Mesendoderm (in vitro differentiated cells): ENCODE measurements at regions not wholly inside any gene's neighbourhood (a gene's known extent, or its start where the extent isn't known, plus 50 kb on each side); places are given as distances from the start of the nearest gene placed in this dataset.

Experiments used
- DNase-seq: peaks from one replicate; pipeline ENCODE4 v3.0.0; 2013
- H2AK5ac ChIP-seq: 2 replicates; pipeline ENCODE4 v1.6.1; 2013; ENCODE audit warnings: low read length, inconsistent platforms
- H2BK120ac ChIP-seq: 2 replicates; pipeline ENCODE4 v1.6.1; 2013; ENCODE audit warnings: low read depth, mild to moderate bottlenecking, low read length, moderate library complexity, mixed read lengths
- H2BK15ac ChIP-seq: replicated peaks from 2 replicates; pipeline ENCODE4 v1.6.1; 2013; ENCODE audit warnings: low read depth, mild to moderate bottlenecking, moderate library complexity
- H2BK5ac ChIP-seq: 2 replicates; pipeline ENCODE4 v1.6.1; 2013; ENCODE audit warnings: low read length, inconsistent platforms
- H3K18ac ChIP-seq: 2 replicates; pipeline ENCODE4 v1.6.1; 2013; ENCODE audit warnings: mild to moderate bottlenecking, low read length, mixed read lengths
- H3K23ac ChIP-seq: one replicate; pipeline ENCODE4 v1.6.1; 2013; ENCODE audit warnings: low read length
- H3K27ac ChIP-seq: 2 replicates; pipeline ENCODE4 v1.5.1; 2013; ENCODE audit warnings: low read depth, mild to moderate bottlenecking, inconsistent platforms, low read length, moderate library complexity
- H3K27me3 ChIP-seq: 2 replicates; pipeline ENCODE4 v1.6.1; 2013; ENCODE audit warnings: low read length, control low read depth, mild to moderate bottlenecking, inconsistent platforms; ENCODE audit not compliant: insufficient read depth, poor library complexity
- H3K36me3 ChIP-seq: 2 replicates; pipeline ENCODE4 v1.6.1; 2013; ENCODE audit warnings: low read length, inconsistent platforms; ENCODE audit not compliant: control insufficient read depth, insufficient read depth
- H3K4ac ChIP-seq: one replicate; pipeline ENCODE4 v1.6.1; 2013; ENCODE audit warnings: low read depth, mild to moderate bottlenecking, low read length, moderate library complexity
- H3K4me1 ChIP-seq: 2 replicates; pipeline ENCODE4 v1.6.1; 2013; ENCODE audit warnings: low read depth, low read length, inconsistent platforms; ENCODE audit not compliant: control insufficient read depth
- H3K4me2 ChIP-seq: 2 replicates; pipeline ENCODE4 v1.6.1; 2013; ENCODE audit warnings: low read length
- H3K4me3 ChIP-seq: 2 replicates; pipeline ENCODE4 v1.5.1; 2013; ENCODE audit warnings: mild to moderate bottlenecking, low read length
- H3K56ac ChIP-seq: one replicate; pipeline ENCODE4 v1.6.1; 2013; ENCODE audit warnings: low read length
- H3K79me1 ChIP-seq: 2 replicates; pipeline ENCODE4 v1.6.1; 2013; ENCODE audit warnings: low read length, inconsistent platforms
- H3K79me2 ChIP-seq: 2 replicates; pipeline ENCODE4 v1.6.1; 2013; ENCODE audit warnings: mild to moderate bottlenecking, low read length; ENCODE audit not compliant: control insufficient read depth, insufficient read depth
- H3K9ac ChIP-seq: 2 replicates; pipeline ENCODE4 v1.6.1; 2013; ENCODE audit warnings: low read length, inconsistent platforms
- H4K5ac ChIP-seq: one replicate; pipeline ENCODE4 v1.6.1; 2013; ENCODE audit warnings: low read length
- H4K8ac ChIP-seq: one replicate; pipeline ENCODE4 v1.6.1; 2013; ENCODE audit warnings: low read depth, mild to moderate bottlenecking, control low read depth, low read length, moderate library complexity
- WGBS: extraction: QIAGEN DNeasy Blood & Tissue Kit; methylation state at CpG from one replicate; pipeline ENCODE4 v1.1.7; 2013; ENCODE audit warnings: low lambda C conversion rate, missing lambda C conversion rate; ENCODE audit not compliant: insufficient coverage; ENCODE audit errors: extremely low coverage; 5-methylcytosine and 5-hydroxymethylcytosine counted together

DNA sequence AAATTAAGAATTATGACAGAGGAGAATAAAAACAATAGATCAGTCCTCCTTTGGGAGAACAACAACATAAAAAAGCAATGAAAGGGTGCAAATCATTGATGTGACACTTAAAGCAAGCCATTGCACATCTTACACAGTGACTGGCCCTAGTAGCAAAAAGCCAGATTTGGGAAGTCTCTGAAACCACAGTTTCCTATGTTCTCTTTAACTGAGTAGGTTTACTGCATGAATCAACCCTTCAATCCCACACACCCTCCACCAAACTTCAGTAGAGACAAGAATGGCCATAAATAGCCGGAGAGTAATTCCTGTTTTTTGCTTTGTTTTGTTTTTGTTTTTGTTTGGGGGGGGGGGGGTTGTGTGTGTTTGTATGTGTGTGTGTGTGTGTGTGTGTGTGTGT, 180.8 kb downstream of the VEGFC start:
- Histone ChIP-seq H3K27ac (no peak overlapping the region), H3K36me3 (no peaks in the 10 kb centered on the region), H2BK15ac (no peak overlapping the region), H3K79me1 (no peaks in the 10 kb centered on the region), H3K4me1 (no peaks in the 10 kb centered on the region), H2BK120ac (no peak overlapping the region), H3K4me3 (no peak overlapping the region), H3K56ac (no peak overlapping the region), H4K5ac (no peak overlapping the region), H2AK5ac (no peak overlapping the region), H3K4me2 (no peak overlapping the region), H3K9ac (no peak overlapping the region), H4K8ac (no peak overlapping the region), H2BK5ac (no peak overlapping the region), H3K4ac (no peak overlapping the region), H3K27me3 (no peaks in the 10 kb centered on the region), H3K23ac (no peak overlapping the region), H3K18ac (no peak overlapping the region), H3K79me2 (no peaks in the 10 kb centered on the region)
- no peak for DNase-seq
- WGBS, result no CpG with 5 or more reads among the region's 1 CpG

DNA sequence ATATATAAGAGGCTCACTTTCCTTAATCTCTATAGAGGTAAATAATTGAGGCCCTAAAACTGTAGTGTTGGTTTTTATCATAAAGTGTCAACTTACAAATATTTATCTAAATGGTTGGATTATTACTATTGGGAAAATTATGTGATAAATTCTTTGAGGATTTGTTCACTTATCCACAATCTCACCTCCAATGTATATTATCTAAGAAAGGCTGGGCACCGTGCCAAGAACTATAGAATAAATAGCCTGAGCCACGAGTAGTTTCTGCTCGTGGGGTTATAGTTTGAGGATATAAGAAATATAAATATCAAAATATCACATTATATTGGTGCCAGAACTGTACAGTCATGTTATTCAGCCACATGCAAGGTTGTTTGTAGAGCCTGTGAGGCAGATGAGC, 177.9 kb downstream of the VEGFC start:
- DNase-seq, result no peak
- no peak overlapping the region for H3K23ac ChIP-seq
- no peak overlapping the region for H3K4me2 ChIP-seq
- no peak overlapping the region for H2BK15ac ChIP-seq
- no peak overlapping the region for H3K27ac ChIP-seq
- H2BK120ac ChIP-seq, result no peak overlapping the region
- no peak overlapping the region for H3K4ac ChIP-seq
- no peak overlapping the region for H3K56ac ChIP-seq
- no peak overlapping the region for H2BK5ac ChIP-seq
- H3K9ac ChIP-seq, result no peak overlapping the region
- no peaks in the 10 kb centered on the region for H3K27me3 ChIP-seq
- H3K79me1 ChIP-seq, result no peaks in the 10 kb centered on the region
- H3K79me2 ChIP-seq, result no peaks in the 10 kb centered on the region
- no peaks in the 10 kb centered on the region for H3K36me3 ChIP-seq
- no peaks in the 10 kb centered on the region for H3K4me1 ChIP-seq
- no peak overlapping the region for H3K18ac ChIP-seq
- no CpG with 5 or more reads among the region's 3 CpGs for WGBS
- no peak overlapping the region for H4K8ac ChIP-seq
- no peak overlapping the region for H3K4me3 ChIP-seq
- no peak overlapping the region for H2AK5ac ChIP-seq
- no peak overlapping the region for H4K5ac ChIP-seq

GRCh38 chr4:176616151-176616550, 176.6 kb downstream of the VEGFC start:
- Histone ChIP-seq H3K23ac (no peak overlapping the region), H3K79me1 (no peaks in the 10 kb centered on the region), H3K4me3 (no peak overlapping the region), H4K8ac (no peak overlapping the region), H3K4ac (no peak overlapping the region), H2BK120ac (no peak overlapping the region), H3K9ac (no peak overlapping the region), H3K4me2 (no peak overlapping the region), H3K79me2 (no peaks in the 10 kb centered on the region), H2BK5ac (no peak overlapping the region), H3K4me1 (no peaks in the 10 kb centered on the region), H2BK15ac (no peak overlapping the region), H2AK5ac (no peak overlapping the region), H3K56ac (no peak overlapping the region), H4K5ac (no peak overlapping the region), H3K36me3 (no peaks in the 10 kb centered on the region), H3K18ac (no peak overlapping the region), H3K27ac (no peak overlapping the region), H3K27me3 (no peaks in the 10 kb centered on the region)
- DNase-seq, result no peak
- WGBS, result no CpG with 5 or more reads among the region's 2 CpGs

GRCh38 chr4:176618138-176618537, 174.6 kb downstream of the VEGFC start:
- Histone ChIP-seq H3K18ac (no peak overlapping the region), H3K4me1 (no peaks in the 10 kb centered on the region), H3K27ac (no peak overlapping the region), H4K8ac (no peak overlapping the region), H3K4me2 (no peak overlapping the region), H4K5ac (no peak overlapping the region), H2BK5ac (no peak overlapping the region), H3K4ac (no peak overlapping the region), H3K4me3 (no peak overlapping the region), H2BK15ac (no peak overlapping the region), H2AK5ac (no peak overlapping the region), H3K27me3 (no peaks in the 10 kb centered on the region), H3K56ac (no peak overlapping the region), H3K79me2 (no peaks in the 10 kb centered on the region), H3K23ac (no peak overlapping the region), H3K36me3 (no peaks in the 10 kb centered on the region), H3K79me1 (no peaks in the 10 kb centered on the region), H2BK120ac (no peak overlapping the region), H3K9ac (no peak overlapping the region)
- WGBS, result no CpG with 5 or more reads among the region's 1 CpG
- no peak for DNase-seq

DNA sequence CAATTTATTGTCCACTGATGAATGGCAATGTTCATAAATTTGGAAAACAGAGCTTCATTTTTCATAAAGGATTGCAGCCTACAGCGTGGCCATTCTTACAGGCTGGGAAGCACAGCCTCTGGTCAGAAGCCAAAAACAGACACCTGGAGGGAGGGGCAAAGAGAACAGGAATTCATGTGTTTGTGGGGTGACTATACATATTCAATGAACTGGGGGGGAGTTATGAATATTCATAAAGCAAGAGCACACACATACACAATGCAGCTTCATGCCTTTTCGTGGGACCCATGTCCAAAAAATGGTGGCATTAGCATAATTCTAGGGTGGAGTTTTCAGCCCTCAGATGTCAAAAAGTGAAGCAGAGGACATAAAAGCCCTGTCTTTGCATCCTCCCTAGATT, 173.3 kb downstream of the VEGFC start:
- Histone ChIP-seq H3K79me2 (no peaks in the 10 kb centered on the region), H2BK120ac (no peak overlapping the region), H2AK5ac (no peak overlapping the region), H4K8ac (no peak overlapping the region), H3K4ac (no peak overlapping the region), H3K56ac (no peak overlapping the region), H2BK15ac (no peak overlapping the region), H3K27ac (no peak overlapping the region), H3K9ac (no peak overlapping the region), H4K5ac (no peak overlapping the region), H3K4me1 (no peaks in the 10 kb centered on the region), H3K36me3 (no peaks in the 10 kb centered on the region), H3K4me3 (no peak overlapping the region), H3K4me2 (no peak overlapping the region), H3K18ac (no peak overlapping the region), H3K27me3 (no peaks in the 10 kb centered on the region), H3K79me1 (no peaks in the 10 kb centered on the region), H3K23ac (no peak overlapping the region), H2BK5ac (no peak overlapping the region)
- WGBS, result no CpG with 5 or more reads among the region's 2 CpGs
- DNase-seq, result no peak

GRCh38 chr4:176622251-176622948, 170.3 kb downstream of the VEGFC start:
- no peak overlapping the region for H2AK5ac ChIP-seq
- H4K8ac ChIP-seq, result no peak overlapping the region
- H2BK15ac ChIP-seq, result no peak overlapping the region
- H2BK120ac ChIP-seq, result no peak overlapping the region
- H3K9ac ChIP-seq, result no peak overlapping the region
- H3K4ac ChIP-seq, result no peak overlapping the region
- H3K56ac ChIP-seq, result no peak overlapping the region
- H3K79me1 ChIP-seq, result no peaks in the 10 kb centered on the region
- H3K18ac ChIP-seq, result no peak overlapping the region
- H3K4me1 ChIP-seq, result no peaks in the 10 kb centered on the region
- DNase-seq, result no peak
- H3K27me3 ChIP-seq, result no peaks in the 10 kb centered on the region
- WGBS, result no CpG with 5 or more reads among the region's 2 CpGs
- H3K4me2 ChIP-seq, result no peak overlapping the region
- no peaks in the 10 kb centered on the region for H3K79me2 ChIP-seq
- H4K5ac ChIP-seq, result no peak overlapping the region
- no peak overlapping the region for H3K23ac ChIP-seq
- H3K4me3 ChIP-seq, result no peak overlapping the region
- H2BK5ac ChIP-seq, result no peak overlapping the region
- no peaks in the 10 kb centered on the region for H3K36me3 ChIP-seq
- H3K27ac ChIP-seq, result no peak overlapping the region
